ENCODE measurements at regions not wholly inside any gene's neighbourhood (a gene's known extent, or its start where the extent isn't known, plus 50 kb on each side); places are given as distances from the start of the nearest gene placed in this dataset.

- H3K27ac Mint-ChIP-seq = no peak overlapping the region
- H3K9me3 Mint-ChIP-seq = no peaks in the 10 kb centered on the region
- no peaks in the 10 kb centered on the region for H3K36me3 Mint-ChIP-seq
- ATAC-seq (ENCODE audit: low read depth) = no peak
- DNase-seq (ENCODE audit: low spot score in 2 of 2) = no peak
- H3K4me1 Mint-ChIP-seq = no peaks in the 10 kb centered on the region
- peaks cover 20% of the 10 kb centered on the region for H3K27me3 Mint-ChIP-seq
- H3K4me3 Mint-ChIP-seq = no peak overlapping the region
Measured at GRCh38 chr15:77753281-77753873, 120.7 kb upstream of the LINGO1 start.

- DNase-seq (ENCODE audit: low spot score in 2 of 2) = no peak
- no peak for ATAC-seq (ENCODE audit: low read depth)
- Mint-ChIP-seq H3K4me3 (no peak overlapping the region), H3K4me1 (peaks cover 3% of the 10 kb centered on the region), H3K36me3 (no peaks in the 10 kb centered on the region), H3K27me3 (peaks cover 12% of the 10 kb centered on the region), H3K27ac (no peak overlapping the region), H3K9me3 (no peaks in the 10 kb centered on the region)
Measured at GRCh38 chr15:77749998-77750540, 117.4 kb upstream of the LINGO1 start.

DNA sequence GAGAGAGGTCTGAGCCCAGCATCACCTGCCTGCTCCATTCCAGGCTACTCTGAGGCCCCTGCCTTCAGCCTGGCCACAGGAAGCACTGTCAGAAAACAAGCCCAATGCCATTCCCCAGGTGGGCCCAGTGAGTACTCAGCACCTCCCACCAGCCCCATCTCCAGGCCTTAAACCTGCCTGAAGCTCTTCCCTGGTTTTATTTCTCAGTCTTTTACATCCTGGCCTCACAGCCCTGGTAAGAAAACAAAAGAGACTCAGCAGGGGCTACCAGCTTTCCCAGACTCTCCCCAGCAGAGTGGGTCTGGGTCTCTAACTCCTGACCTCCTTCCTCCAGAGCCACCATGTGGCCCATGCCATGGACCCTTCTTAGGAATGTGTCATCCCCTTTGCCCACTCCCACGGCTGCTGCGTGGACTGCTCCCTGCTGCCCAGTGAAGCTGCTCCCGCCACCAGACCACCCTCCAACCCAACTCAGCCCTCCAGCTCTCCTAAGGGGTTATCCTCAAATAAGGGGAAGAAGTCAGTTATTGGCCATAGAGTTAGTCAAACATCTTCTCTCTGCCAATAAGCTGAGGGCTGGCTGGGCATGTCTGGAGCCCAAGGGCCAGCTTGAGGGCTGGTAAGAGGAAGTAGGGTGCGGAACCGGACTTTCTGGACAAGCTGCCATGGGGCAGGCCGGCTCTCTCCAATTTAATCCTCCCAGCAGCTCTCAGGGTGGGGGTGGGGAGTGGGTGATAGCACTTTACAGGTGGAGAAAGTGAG is 116.7 kb upstream of the LINGO1 start:
- Mint-ChIP-seq H3K9me3 (no peaks in the 10 kb centered on the region), H3K4me3 (no peak overlapping the region), H3K36me3 (no peaks in the 10 kb centered on the region), H3K4me1 (peaks cover 3% of the 10 kb centered on the region), H3K27ac (no peak overlapping the region), H3K27me3 (peaks cover 12% of the 10 kb centered on the region)
- ATAC-seq (ENCODE audit: low read depth) (no peak), DNase-seq (ENCODE audit: low spot score in 2 of 2) (no peak)

DNA sequence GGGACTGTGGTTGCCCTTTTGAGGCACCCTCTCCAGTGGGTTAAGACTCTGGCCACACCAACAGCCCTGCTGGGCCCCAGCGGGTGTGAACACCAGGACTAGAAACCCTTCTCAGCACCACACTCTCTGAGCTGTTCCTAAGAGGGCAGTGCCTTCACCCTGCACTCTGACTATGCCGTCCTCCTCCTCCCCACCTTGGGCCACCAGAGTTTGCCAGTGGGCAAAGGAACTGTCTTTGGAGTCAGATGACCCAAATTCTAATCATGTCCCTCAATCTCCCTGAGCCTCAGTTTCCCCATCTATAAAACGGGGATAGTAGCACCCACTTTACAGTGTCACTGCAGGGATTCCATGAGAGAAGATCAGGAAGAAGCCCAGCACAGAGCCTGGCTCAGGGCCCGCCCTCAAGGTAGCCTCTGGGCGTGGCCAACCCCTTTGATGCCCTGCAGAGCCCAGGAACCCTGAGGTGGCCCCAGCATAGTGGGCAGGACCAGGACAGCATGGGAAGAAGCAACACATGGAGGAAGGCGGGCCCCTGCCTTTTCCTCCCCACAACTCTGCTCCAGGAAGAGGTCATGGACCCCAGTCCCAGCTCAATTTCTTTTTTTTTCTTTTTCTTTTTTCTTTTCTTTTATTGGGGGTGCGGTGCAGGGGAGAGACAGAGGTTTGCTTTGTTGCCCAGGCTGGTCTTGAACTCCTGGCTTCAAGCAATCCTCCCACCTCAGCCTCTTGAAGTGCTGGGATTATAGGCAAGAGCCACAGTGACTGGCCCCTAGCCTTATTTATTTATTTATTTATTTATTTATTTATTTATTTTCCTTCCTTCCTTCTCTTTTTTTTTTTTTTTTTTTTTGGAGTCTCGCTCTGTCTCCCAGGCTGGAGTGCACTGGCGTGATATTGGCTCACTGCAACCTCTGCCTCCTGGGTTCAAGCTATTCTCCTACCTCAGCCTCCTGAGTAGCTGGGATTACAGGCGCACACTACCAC is 115.7 kb upstream of the LINGO1 start:
- H3K4me1 Mint-ChIP-seq = peaks cover 3% of the 10 kb centered on the region

GRCh38 chr15:77747175-77748077 is 114.7 kb upstream of the LINGO1 start:
- H3K4me1 Mint-ChIP-seq = peaks cover 3% of the 10 kb centered on the region
- peaks cover 6% of the 10 kb centered on the region for H3K27me3 Mint-ChIP-seq
- no peak overlapping the region for H3K27ac Mint-ChIP-seq
- no peak for DNase-seq (ENCODE audit: low spot score in 2 of 2)
- H3K4me3 Mint-ChIP-seq = no peak overlapping the region
- no peaks in the 10 kb centered on the region for H3K36me3 Mint-ChIP-seq
- ATAC-seq (ENCODE audit: low read depth) = no peak
- no peaks in the 10 kb centered on the region for H3K9me3 Mint-ChIP-seq

More for the DNA sequence above, 115.7 kb upstream of the LINGO1 start:
- ATAC-seq (ENCODE audit: low read depth) (no peak), DNase-seq (ENCODE audit: low spot score in 2 of 2) (no peak)
- Mint-ChIP-seq H3K36me3 (no peaks in the 10 kb centered on the region), H3K9me3 (no peaks in the 10 kb centered on the region), H3K27me3 (peaks cover 7% of the 10 kb centered on the region), H3K4me3 (no peak overlapping the region), H3K27ac (no peak overlapping the region)

DNA sequence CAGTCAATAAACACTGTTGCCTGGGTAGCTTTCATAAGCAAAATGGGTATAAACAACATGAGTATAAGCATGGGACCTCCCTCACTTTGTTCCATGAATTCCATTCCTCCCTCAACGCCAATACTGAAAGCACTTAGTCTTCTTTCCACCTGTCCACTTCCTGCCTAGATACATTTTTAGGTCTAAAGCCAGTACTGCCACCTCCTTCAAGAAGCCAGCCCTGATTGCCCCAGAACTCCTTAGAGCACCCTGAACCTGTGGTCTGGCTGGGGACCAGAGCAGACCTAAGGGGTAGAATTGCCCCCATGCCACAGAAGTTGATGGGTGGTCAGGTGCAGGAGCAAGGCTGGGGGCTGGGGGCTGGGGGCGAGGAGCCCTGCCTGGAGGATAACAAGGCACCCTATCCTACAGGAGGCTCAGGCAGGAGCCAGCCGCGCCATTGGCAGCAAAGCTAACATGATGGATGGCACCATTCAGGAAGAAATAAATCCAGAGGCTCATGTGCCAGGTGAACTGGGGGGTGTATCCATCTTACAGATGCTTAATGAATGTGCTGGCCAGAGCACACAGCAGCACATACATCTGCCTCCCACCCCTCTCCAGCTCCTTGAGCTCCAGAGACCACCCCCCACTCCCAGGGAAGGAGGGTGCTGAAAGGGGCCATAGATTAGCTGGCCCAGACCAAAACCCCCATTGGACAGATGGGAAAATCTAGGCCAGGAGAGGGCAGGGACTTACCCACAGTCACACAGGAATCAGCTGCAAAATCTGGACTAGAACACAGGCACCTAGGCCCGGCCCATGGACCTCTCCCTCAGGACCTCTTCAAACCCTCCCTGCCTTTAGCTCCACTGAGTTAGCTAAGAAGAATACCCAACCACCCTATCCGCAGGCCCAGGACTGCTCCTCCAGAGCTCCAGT is 113.8 kb upstream of the LINGO1 start:
- H3K27me3 Mint-ChIP-seq = peaks cover 6% of the 10 kb centered on the region
- H3K27ac Mint-ChIP-seq = no peak overlapping the region
- ATAC-seq (ENCODE audit: low read depth) = no peak
- H3K4me1 Mint-ChIP-seq = peaks cover 3% of the 10 kb centered on the region
- H3K4me3 Mint-ChIP-seq = no peak overlapping the region
- no peaks in the 10 kb centered on the region for H3K36me3 Mint-ChIP-seq
- no peak for DNase-seq (ENCODE audit: low spot score in 2 of 2)
- H3K9me3 Mint-ChIP-seq = no peaks in the 10 kb centered on the region

- Mint-ChIP-seq H3K27me3 (peaks cover 6% of the 10 kb centered on the region), H3K27ac (no peak overlapping the region), H3K4me1 (peaks cover 3% of the 10 kb centered on the region), H3K4me3 (no peak overlapping the region), H3K9me3 (no peaks in the 10 kb centered on the region), H3K36me3 (no peaks in the 10 kb centered on the region)
- ATAC-seq (ENCODE audit: low read depth) (no peak), DNase-seq (ENCODE audit: low spot score in 2 of 2) (no peak)
Measured at GRCh38 chr15:77744398-77744797, 111.7 kb upstream of the LINGO1 start.

GRCh38 chr15:77742570-77742969 is 109.9 kb upstream of the LINGO1 start:
- Mint-ChIP-seq H3K9me3 (no peaks in the 10 kb centered on the region), H3K27me3 (peaks cover 18% of the 10 kb centered on the region), H3K36me3 (no peaks in the 10 kb centered on the region), H3K27ac (no peak overlapping the region), H3K4me3 (no peak overlapping the region), H3K4me1 (peaks cover 3% of the 10 kb centered on the region)
- DNase-seq (ENCODE audit: low spot score in 2 of 2) = no peak
- no peak for ATAC-seq (ENCODE audit: low read depth)

DNA sequence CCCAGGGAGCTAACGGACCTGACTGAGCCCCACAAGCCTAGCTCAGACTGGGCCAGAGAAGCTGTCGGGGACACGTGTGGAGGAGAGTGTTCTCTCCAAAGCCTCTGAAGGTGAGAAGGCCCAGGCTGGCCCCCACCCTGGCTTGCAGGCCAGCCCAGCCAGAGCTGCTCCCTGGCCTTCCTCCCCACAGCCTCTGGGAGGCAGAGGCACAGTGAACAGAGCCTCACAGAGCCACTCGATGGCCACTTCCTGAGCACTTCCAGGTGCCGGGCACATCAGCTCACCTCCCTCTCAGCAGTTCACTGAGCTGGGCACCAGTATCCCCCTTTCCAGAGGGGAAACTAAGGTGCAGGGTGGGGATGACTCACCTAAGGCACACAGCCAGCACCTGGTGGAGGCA is 109.4 kb upstream of the LINGO1 start:
- H3K36me3 Mint-ChIP-seq = no peaks in the 10 kb centered on the region

DNA sequence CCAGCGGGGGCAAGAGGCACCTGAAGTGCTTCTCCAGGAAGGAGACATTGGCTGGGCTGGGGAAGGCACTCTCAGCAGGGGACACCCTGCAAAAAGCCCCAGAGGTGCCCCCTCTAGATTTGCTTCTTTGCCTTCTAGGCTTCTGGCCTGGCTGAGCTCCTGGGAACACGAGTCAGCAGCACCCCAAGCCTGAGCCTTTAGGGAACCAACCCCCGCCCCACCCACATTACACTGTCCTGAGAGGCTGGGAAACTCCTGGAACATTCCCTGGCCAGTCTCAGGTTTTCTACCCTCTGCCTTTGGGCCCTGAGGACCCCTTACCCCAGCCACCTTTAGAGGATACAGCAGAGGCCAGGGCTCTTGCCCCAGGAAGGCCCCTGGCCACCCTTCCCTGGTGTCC is 108.4 kb upstream of the LINGO1 start:
- ATAC-seq (ENCODE audit: low read depth) = no peak
- DNase-seq (ENCODE audit: low spot score in 2 of 2) = no peak
- Mint-ChIP-seq H3K36me3 (no peaks in the 10 kb centered on the region), H3K4me3 (no peak overlapping the region), H3K27me3 (peaks cover 22% of the 10 kb centered on the region), H3K27ac (no peak overlapping the region), H3K4me1 (no peaks in the 10 kb centered on the region), H3K9me3 (no peaks in the 10 kb centered on the region)

More for the DNA sequence above, 109.4 kb upstream of the LINGO1 start:
- Mint-ChIP-seq H3K4me1 (no peaks in the 10 kb centered on the region), H3K4me3 (no peak overlapping the region), H3K9me3 (no peaks in the 10 kb centered on the region), H3K27me3 (peaks cover 20% of the 10 kb centered on the region), H3K27ac (no peak overlapping the region)
- ATAC-seq (ENCODE audit: low read depth) (no peak), DNase-seq (ENCODE audit: low spot score in 2 of 2) (no peak)

DNA sequence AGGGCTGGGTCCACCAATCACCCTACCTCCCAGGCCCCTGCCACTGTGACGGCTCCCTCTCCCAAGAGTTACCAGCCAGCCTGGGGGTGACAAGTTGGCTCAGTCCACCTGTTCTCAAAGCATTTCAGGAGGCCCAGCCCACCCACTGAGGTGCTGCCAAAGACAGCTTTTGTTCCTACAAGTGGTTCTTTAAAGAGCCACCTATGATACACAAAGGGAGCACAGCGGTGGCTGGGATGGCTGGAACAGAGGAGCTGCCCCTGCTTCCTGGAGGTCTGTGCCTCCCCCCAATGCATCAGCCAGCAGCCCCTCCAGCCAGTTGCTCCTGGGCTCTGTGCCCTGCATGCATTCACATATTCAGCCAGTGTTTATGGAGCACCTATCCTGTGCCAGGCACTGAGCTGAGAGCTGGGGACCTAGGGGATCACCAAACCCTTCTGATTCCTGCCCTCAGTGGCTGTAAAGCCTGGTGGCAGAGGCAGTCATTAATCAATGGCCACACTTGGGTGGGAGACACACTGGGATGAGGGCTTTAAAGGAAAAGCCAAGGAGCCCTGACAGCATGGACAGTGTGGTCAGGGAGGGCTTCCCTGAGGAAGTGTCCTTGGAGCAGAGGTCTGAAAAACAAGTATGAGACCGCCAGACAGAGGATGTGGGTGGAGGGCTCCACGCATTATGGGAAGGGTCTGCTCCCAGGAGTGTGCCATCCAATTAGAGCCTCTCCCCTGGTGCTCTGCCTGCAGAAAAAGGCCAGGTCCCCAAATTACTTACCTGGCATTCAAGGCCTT is 107.1 kb upstream of the LINGO1 start:
- DNase-seq (ENCODE audit: low spot score in 2 of 2) = no peak
- ATAC-seq (ENCODE audit: low read depth) = no peak
- no peak overlapping the region for H3K27ac Mint-ChIP-seq
- no peaks in the 10 kb centered on the region for H3K36me3 Mint-ChIP-seq
- H3K9me3 Mint-ChIP-seq = no peaks in the 10 kb centered on the region
- no peaks in the 10 kb centered on the region for H3K4me1 Mint-ChIP-seq
- H3K4me3 Mint-ChIP-seq = no peak overlapping the region
- peaks cover 23% of the 10 kb centered on the region for H3K27me3 Mint-ChIP-seq
